ENCODE measurements at regions not wholly inside any gene's neighbourhood (a gene's known extent, or its start where the extent isn't known, plus 50 kb on each side); places are given as distances from the start of the nearest gene placed in this dataset.

- no peak for TF ChIP-seq CTCF (IDR thresholded peaks at IDR 0.05; ENCODE audit: low read depth, low read length)
- no peak for TF ChIP-seq POLR2A (IDR thresholded peaks at IDR 0.05; ENCODE audit: extremely low read depth, insufficient read length)
Observed at GRCh38 chr10:45155784-45156183, 155.1 kb downstream of the ZNF22 start.

Data from NB4 (cell line).